GM23248 (cell line): ENCODE measurements at regions not wholly inside any gene's neighbourhood (a gene's known extent, or its start where the extent isn't known, plus 50 kb on each side); places are given as distances from the start of the nearest gene placed in this dataset.

Experiments used
- EZH2 ChIP-seq: fragments of 200-600 bp; sonication (generic); IDR thresholded peaks from 2 replicates; pipeline ENCODE4 v1.6.1; 2018; ENCODE audit warnings: antibody characterized with exemption, mild to moderate bottlenecking; ENCODE audit not compliant: insufficient read depth, poor library complexity, severe bottlenecking
- EZH2phosphoT487 ChIP-seq: fragments of 200-600 bp; sonication (generic); IDR thresholded peaks from 2 replicates; pipeline ENCODE4 v1.6.1; 2018; ENCODE audit warnings: antibody characterized with exemption, moderate library complexity, mild to moderate bottlenecking, low read depth; ENCODE audit not compliant: insufficient read depth

DNA sequence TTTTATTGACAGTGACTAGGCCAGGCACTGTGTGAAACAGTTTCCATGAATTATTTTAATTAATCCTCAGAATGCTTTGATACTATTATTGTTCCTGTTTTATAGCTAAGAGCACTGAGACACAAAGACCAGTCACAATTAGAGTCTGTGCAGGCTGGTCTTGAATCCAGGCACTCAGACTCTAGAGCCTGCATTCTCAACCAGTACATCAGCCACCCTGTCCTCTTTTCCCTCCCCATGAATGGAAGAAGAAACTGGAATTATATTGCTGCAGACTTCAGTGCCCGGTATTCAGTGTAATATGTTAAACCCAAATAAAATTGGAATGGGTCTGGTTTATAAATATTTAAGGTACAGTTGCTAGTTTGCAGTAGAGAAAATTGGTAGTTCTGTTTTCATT is 303.0 kb upstream of the RGS6 start:
- TF ChIP-seq EZH2 (no peak), EZH2phosphoT487 (no peak)
